ENCODE measurements at regions not wholly inside any gene's neighbourhood (a gene's known extent, or its start where the extent isn't known, plus 50 kb on each side); places are given as distances from the start of the nearest gene placed in this dataset.

GRCh38 chr4:71272976-71273375 is 65.8 kb upstream of the SLC4A4 start:
- TF ChIP-seq CTCF (IDR thresholded peaks at IDR 0.05): no peak
- no peak overlapping the region for H3K4me3 ChIP-seq
- no peaks in the 10 kb centered on the region for H3K27me3 ChIP-seq
- no peak overlapping the region for H3K27ac ChIP-seq
- H3K4me1 ChIP-seq: peaks cover 10% of the 10 kb centered on the region
- intact Hi-C loops (cut with DNase I): no loop called here
- H3K36me3 ChIP-seq: no peaks in the 10 kb centered on the region
- ATAC-seq (no peak), DNase-seq (no peak)
- no peaks in the 10 kb centered on the region for H3K9me3 ChIP-seq

GRCh38 chr4:71275004-71275403 is 63.8 kb upstream of the SLC4A4 start:
- Histone ChIP-seq H3K36me3 (no peaks in the 10 kb centered on the region), H3K27me3 (no peaks in the 10 kb centered on the region), H3K27ac (no peak overlapping the region), H3K4me3 (no peak overlapping the region), H3K9me3 (no peaks in the 10 kb centered on the region), H3K4me1 (peaks cover 10% of the 10 kb centered on the region)
- ATAC-seq (no peak), DNase-seq (no peak)
- TF ChIP-seq CTCF (IDR thresholded peaks at IDR 0.05): no peak
- intact Hi-C loops (cut with DNase I): no loop called here

- Histone ChIP-seq H3K27me3 (no peaks in the 10 kb centered on the region), H3K36me3 (no peaks in the 10 kb centered on the region), H3K4me3 (no peak overlapping the region), H3K4me1 (peaks cover 10% of the 10 kb centered on the region), H3K27ac (no peak overlapping the region), H3K9me3 (no peaks in the 10 kb centered on the region)
- TF ChIP-seq CTCF (IDR thresholded peaks at IDR 0.05): no peak
- ATAC-seq (no peak), DNase-seq (no peak)
- intact Hi-C loops (cut with DNase I): no loop called here
Observed at GRCh38 chr4:71275570-71275969, 63.2 kb upstream of the SLC4A4 start.

- DNase-seq (no peak), ATAC-seq (no peak)
- H3K9me3 ChIP-seq: no peaks in the 10 kb centered on the region
- no peak overlapping the region for H3K27ac ChIP-seq
- H3K4me1 ChIP-seq: peaks cover 10% of the 10 kb centered on the region
- no peaks in the 10 kb centered on the region for H3K36me3 ChIP-seq
- H3K4me3 ChIP-seq: no peak overlapping the region
- no peaks in the 10 kb centered on the region for H3K27me3 ChIP-seq
- intact Hi-C loops (cut with DNase I): no loop called here
- no peak for TF ChIP-seq CTCF (IDR thresholded peaks at IDR 0.05)
Observed at GRCh38 chr4:71277353-71277752, 61.5 kb upstream of the SLC4A4 start.

GRCh38 chr4:71283642-71284257 is 55.1 kb upstream of the SLC4A4 start:
- ATAC-seq: no peak
- Histone ChIP-seq H3K36me3 (no peaks in the 10 kb centered on the region), H3K27me3 (no peaks in the 10 kb centered on the region), H3K27ac (no peak overlapping the region), H3K9me3 (no peaks in the 10 kb centered on the region), H3K4me1 (no peaks in the 10 kb centered on the region), H3K4me3 (no peak overlapping the region)
- DNase-seq: no peak
- no peak for TF ChIP-seq CTCF (IDR thresholded peaks at IDR 0.05)
- intact Hi-C loops (cut with DNase I): no loop called here

- no peak for TF ChIP-seq CTCF (IDR thresholded peaks at IDR 0.05)
- intact Hi-C loops (cut with DNase I): no loop called here
- no peaks in the 10 kb centered on the region for H3K27me3 ChIP-seq
- DNase-seq (no peak), ATAC-seq (no peak)
- H3K4me1 ChIP-seq: no peaks in the 10 kb centered on the region
- no peaks in the 10 kb centered on the region for H3K36me3 ChIP-seq
- H3K4me3 ChIP-seq: no peak overlapping the region
- no peaks in the 10 kb centered on the region for H3K9me3 ChIP-seq
- H3K27ac ChIP-seq: no peak overlapping the region
Observed at GRCh38 chr4:71287305-71287704, 51.5 kb upstream of the SLC4A4 start.

Measured in upper lobe of right lung (tissue), 1 donor.